ENCODE measurements at regions not wholly inside any gene's neighbourhood (a gene's known extent, or its start where the extent isn't known, plus 50 kb on each side); places are given as distances from the start of the nearest gene placed in this dataset.

- H3K36me3 Mint-ChIP-seq (ENCODE audit: low read depth), result no peaks in the 10 kb centered on the region
Measured at GRCh38 chr20:18906046-18906445, 92.5 kb downstream of the SCP2D1 start.

GRCh38 chr20:18907353-18907752, 93.8 kb downstream of the SCP2D1 start:
- Mint-ChIP-seq H3K4me1 (no peaks in the 10 kb centered on the region), H3K4me3 (no peak overlapping the region), H3K9me3 (no peaks in the 10 kb centered on the region), H3K27me3 (ENCODE audit: low read depth, poor library complexity) (peaks cover 9% of the 10 kb centered on the region), H3K36me3 (ENCODE audit: low read depth) (no peaks in the 10 kb centered on the region), H3K27ac (no peak overlapping the region)
- DNase-seq, result no peak
- TF ChIP-seq CTCF (IDR thresholded peaks at IDR 0.05), result no peak

More at GRCh38 chr20:18906046-18906445, 92.5 kb downstream of the SCP2D1 start:
- DNase-seq, result no peak
- no peak for TF ChIP-seq CTCF (IDR thresholded peaks at IDR 0.05)
- Mint-ChIP-seq H3K27me3 (ENCODE audit: low read depth, poor library complexity) (peaks cover 14% of the 10 kb centered on the region), H3K4me1 (no peaks in the 10 kb centered on the region), H3K4me3 (no peak overlapping the region), H3K27ac (no peak overlapping the region), H3K9me3 (no peaks in the 10 kb centered on the region)

- H3K9me3 Mint-ChIP-seq, result no peaks in the 10 kb centered on the region
Measured at GRCh38 chr20:18908109-18908508, 94.5 kb downstream of the SCP2D1 start.

GRCh38 chr20:18909254-18909653, 95.7 kb downstream of the SCP2D1 start:
- Mint-ChIP-seq H3K36me3 (ENCODE audit: low read depth) (no peaks in the 10 kb centered on the region), H3K4me3 (no peak overlapping the region), H3K4me1 (no peaks in the 10 kb centered on the region), H3K27me3 (ENCODE audit: low read depth, poor library complexity) (peaks cover 13% of the 10 kb centered on the region), H3K27ac (no peak overlapping the region), H3K9me3 (no peaks in the 10 kb centered on the region)
- no peak for DNase-seq
- no peak for TF ChIP-seq CTCF (IDR thresholded peaks at IDR 0.05)

More at GRCh38 chr20:18908109-18908508, 94.5 kb downstream of the SCP2D1 start:
- peaks cover 13% of the 10 kb centered on the region for H3K27me3 Mint-ChIP-seq (ENCODE audit: low read depth, poor library complexity)
- H3K4me3 Mint-ChIP-seq, result no peak overlapping the region
- no peak for TF ChIP-seq CTCF (IDR thresholded peaks at IDR 0.05)
- H3K27ac Mint-ChIP-seq, result peak overlapping the region; percentile 17
- H3K36me3 Mint-ChIP-seq (ENCODE audit: low read depth), result no peaks in the 10 kb centered on the region
- DNase-seq, result no peak
- no peaks in the 10 kb centered on the region for H3K4me1 Mint-ChIP-seq

- peaks cover 21% of the 10 kb centered on the region for H3K4me1 Mint-ChIP-seq
- peaks cover 4% of the 10 kb centered on the region for H3K27me3 Mint-ChIP-seq (ENCODE audit: low read depth, poor library complexity)
- DNase-seq, result no peak
- TF ChIP-seq CTCF (IDR thresholded peaks at IDR 0.05), result no peak
- no peak overlapping the region for H3K4me3 Mint-ChIP-seq
- no peaks in the 10 kb centered on the region for H3K9me3 Mint-ChIP-seq
- H3K27ac Mint-ChIP-seq, result no peak overlapping the region
- H3K36me3 Mint-ChIP-seq (ENCODE audit: low read depth), result no peaks in the 10 kb centered on the region
Measured at GRCh38 chr20:18913701-18914100, 100.1 kb downstream of the SCP2D1 start.

- TF ChIP-seq CTCF (IDR thresholded peaks at IDR 0.05), result no peak
- no peak for DNase-seq
Measured at GRCh38 chr20:18914796-18915195, 101.2 kb downstream of the SCP2D1 start.

More at GRCh38 chr20:18914796-18915195, 101.2 kb downstream of the SCP2D1 start:
- Mint-ChIP-seq H3K4me1 (peaks cover 21% of the 10 kb centered on the region), H3K36me3 (ENCODE audit: low read depth) (no peaks in the 10 kb centered on the region), H3K4me3 (no peak overlapping the region), H3K27me3 (ENCODE audit: low read depth, poor library complexity) (peaks cover 4% of the 10 kb centered on the region), H3K9me3 (no peaks in the 10 kb centered on the region), H3K27ac (no peak overlapping the region)
